B cell (primary cell): ENCODE measurements at regions not wholly inside any gene's neighbourhood (a gene's known extent, or its start where the extent isn't known, plus 50 kb on each side); places are given as distances from the start of the nearest gene placed in this dataset.

Experiments used
- ATAC-seq: fragments of 200-7000 bp; cut with Tn5 transposase; one replicate; pipeline ENCODE4 v1.10.0; 2021; ENCODE audit warnings: low read depth, mild to moderate bottlenecking, moderate number of reproducible peaks, moderate library complexity
- CTCF ChIA-PET: fragments of 350-600 bp; sonication (Branson Sonifier 250); formaldehyde crosslinking; loops from one replicate; lab custom pipeline; 2021; ENCODE audit warnings: antibody characterized with exemption, inconsistent platforms; lab: Charles Lee
- POLR2A ChIA-PET: fragments of 350-600 bp; sonication (Branson Sonifier 250); formaldehyde crosslinking; loops from one replicate; lab custom pipeline; 2021; ENCODE audit warnings: antibody characterized with exemption; lab: Charles Lee
- DNase-seq: peaks from one replicate; pipeline ENCODE4 v3.0.0; 2013
- H2AFZ ChIP-seq: 2 replicates; pipeline ENCODE4 v1.6.1; 2012; ENCODE audit warnings: mild to moderate bottlenecking, low read depth, low read length; ENCODE audit not compliant: insufficient read depth, poor library complexity, severe bottlenecking
- H3K27ac ChIP-seq, 2 donors: 1 replicate in 1 of 2; 2 replicates in 1 of 2; pipeline ENCODE4 v1.5.1; 2012 to 2013; ENCODE audit warnings: low read length in 2 of 2, mild to moderate bottlenecking in 2 of 2, moderate library complexity in 1 of 2
- H3K27me3 ChIP-seq, 4 experiments: fragments of 200-600 bp in 1 of 4; sonication (generic) in 1 of 4; replicated peaks in 1 of 4; 1 replicate in 2 of 4; 2 replicates in 2 of 4; pipeline versions ENCODE4 v1.6.1 to v1.7.0; 2013 to 2016; ENCODE audit warnings: low read length in 3 of 4, mild to moderate bottlenecking in 2 of 4, mixed read lengths in 1 of 4, moderate library complexity in 1 of 4; ENCODE audit not compliant: insufficient read depth in 4 of 4, control insufficient read depth in 3 of 4; ENCODE audit errors: control extremely low read depth in 1 of 4
- H3K36me3 ChIP-seq, 2 experiments: replicated peaks in 1 of 2; 1 replicate in 1 of 2; 2 replicates in 1 of 2; pipeline versions ENCODE4 v1.6.1 to v1.7.1; 2013; ENCODE audit warnings: low read length in 1 of 2; ENCODE audit not compliant: insufficient read depth in 2 of 2, control insufficient read depth in 1 of 2; ENCODE audit errors: control extremely low read depth in 1 of 2, extremely low read depth in 1 of 2
- H3K4me1 ChIP-seq, 2 donors: fragments of 200-600 bp in 1 of 2; sonication (generic) in 1 of 2; 1 replicate in 1 of 2; 2 replicates in 1 of 2; pipeline versions ENCODE4 v1.5.1 to v1.6.1; 2013 to 2017; ENCODE audit warnings: low read length in 2 of 2; ENCODE audit not compliant: control insufficient read depth in 2 of 2, insufficient read depth in 2 of 2
- H3K4me2 ChIP-seq: replicated peaks from 2 replicates; pipeline ENCODE3; 2012; ENCODE audit warnings: mild to moderate bottlenecking, low read depth, low read length; ENCODE audit not compliant: poor library complexity, severe bottlenecking
- H3K4me3 ChIP-seq, 5 experiments: fragments of 200-600 bp in 1 of 5; sonication (generic) in 1 of 5; 1 replicate in 3 of 5; 2 replicates in 2 of 5; pipeline versions ENCODE4 v1.5.1 to v1.7.0; 2011 to 2016; ENCODE audit warnings: low read length in 4 of 5, mild to moderate bottlenecking in 4 of 5, low read depth in 2 of 5, control low read depth in 1 of 5, moderate library complexity in 1 of 5; ENCODE audit not compliant: insufficient read depth in 1 of 5; ENCODE audit errors: control extremely low read depth in 1 of 5, extremely low read depth in 1 of 5
- H3K79me2 ChIP-seq: fragments of 200-600 bp; sonication (generic); one replicate; pipeline ENCODE4 v1.6.0; 2016; ENCODE audit warnings: low read length; ENCODE audit not compliant: control insufficient read depth, insufficient read depth
- H3K9ac ChIP-seq: fragments of 200-600 bp; sonication (generic); 2 replicates; pipeline ENCODE4 v1.6.1; 2017; ENCODE audit warnings: mild to moderate bottlenecking, low read length, moderate library complexity
- H3K9me3 ChIP-seq, 3 donors: one replicate each; pipeline versions ENCODE4 v1.6.1 to v1.7.1; 2013; ENCODE audit warnings: low read length in 2 of 3; ENCODE audit not compliant: control insufficient read depth in 2 of 3, insufficient read depth in 1 of 3; ENCODE audit errors: control extremely low read depth in 1 of 3
- H4K20me1 ChIP-seq: 2 replicates; pipeline ENCODE4 v1.6.0; 2012; ENCODE audit warnings: mild to moderate bottlenecking, low read length; ENCODE audit not compliant: insufficient read depth, control insufficient read depth, poor library complexity, severe bottlenecking
- H3K27ac Mint-ChIP-seq: one replicate; pipeline ENCODE4 v1.8.0; 2021; ENCODE audit warnings: mixed read lengths
- H3K27me3 Mint-ChIP-seq: one replicate; pipeline ENCODE4 v1.8.0; 2021; ENCODE audit warnings: mixed read lengths
- H3K4me1 Mint-ChIP-seq: one replicate; pipeline ENCODE4 v1.8.0; 2021; ENCODE audit warnings: mixed read lengths
- H3K4me3 Mint-ChIP-seq: one replicate; pipeline ENCODE4 v1.8.0; 2021; ENCODE audit warnings: mixed read lengths
- H3K9me3 Mint-ChIP-seq: one replicate; pipeline ENCODE4 v1.8.0; 2022; ENCODE audit warnings: mixed read lengths; ENCODE audit not compliant: insufficient read depth
- EZH2 ChIP-seq: IDR thresholded peaks from 2 replicates; pipeline ENCODE4 v1.6.1; 2012; ENCODE audit warnings: borderline replicate concordance, low read depth, mild to moderate bottlenecking, moderate library complexity, low read length; ENCODE audit not compliant: insufficient read depth, poor library complexity, severe bottlenecking
- WGBS: methylation state at CpG from one replicate; pipeline ENCODE4 v1.1.5; 2013; ENCODE audit warnings: missing lambda C conversion rate; ENCODE audit not compliant: insufficient coverage; 5-methylcytosine and 5-hydroxymethylcytosine counted together
- intact Hi-C: fragments of 100-400 bp; cut with micrococcal nuclease; formaldehyde crosslinking; loops from one replicate; pipeline ENCODE4 v1.10.0; 2022
- TF ChIP-seq, protein P1 (sequence below): fragments of 200-600 bp; IDR thresholded peaks from one replicate; pipeline ENCODE4 v1.8.0; 2022; ENCODE audit warnings: antibody characterized with exemption, mild to moderate bottlenecking

- Histone ChIP-seq H3K4me3 (no peak overlapping the region), H4K20me1 (no peaks in the 10 kb centered on the region), H3K9me3 (no peaks in the 10 kb centered on the region), H3K79me2 (no peaks in the 10 kb centered on the region), H3K36me3 (no peaks in the 10 kb centered on the region), H3K4me2 (no peak overlapping the region), H3K27me3 (peaks cover 0 to 7% (median 0%) of the 10 kb centered on the region in 4 experiments), H3K27ac (no peak overlapping the region), H3K4me1 (no peaks in the 10 kb centered on the region), H3K9ac (no peak overlapping the region), H2AFZ (no peak overlapping the region)
- Mint-ChIP-seq H3K4me3 (no peak overlapping the region), H3K27ac (no peak overlapping the region), H3K9me3 (peaks cover 2% of the 10 kb centered on the region), H3K4me1 (no peaks in the 10 kb centered on the region), H3K27me3 (peaks cover 21% of the 10 kb centered on the region)
- TF ChIP-seq EZH2, result no peak
- TF ChIP-seq, protein P1, sequence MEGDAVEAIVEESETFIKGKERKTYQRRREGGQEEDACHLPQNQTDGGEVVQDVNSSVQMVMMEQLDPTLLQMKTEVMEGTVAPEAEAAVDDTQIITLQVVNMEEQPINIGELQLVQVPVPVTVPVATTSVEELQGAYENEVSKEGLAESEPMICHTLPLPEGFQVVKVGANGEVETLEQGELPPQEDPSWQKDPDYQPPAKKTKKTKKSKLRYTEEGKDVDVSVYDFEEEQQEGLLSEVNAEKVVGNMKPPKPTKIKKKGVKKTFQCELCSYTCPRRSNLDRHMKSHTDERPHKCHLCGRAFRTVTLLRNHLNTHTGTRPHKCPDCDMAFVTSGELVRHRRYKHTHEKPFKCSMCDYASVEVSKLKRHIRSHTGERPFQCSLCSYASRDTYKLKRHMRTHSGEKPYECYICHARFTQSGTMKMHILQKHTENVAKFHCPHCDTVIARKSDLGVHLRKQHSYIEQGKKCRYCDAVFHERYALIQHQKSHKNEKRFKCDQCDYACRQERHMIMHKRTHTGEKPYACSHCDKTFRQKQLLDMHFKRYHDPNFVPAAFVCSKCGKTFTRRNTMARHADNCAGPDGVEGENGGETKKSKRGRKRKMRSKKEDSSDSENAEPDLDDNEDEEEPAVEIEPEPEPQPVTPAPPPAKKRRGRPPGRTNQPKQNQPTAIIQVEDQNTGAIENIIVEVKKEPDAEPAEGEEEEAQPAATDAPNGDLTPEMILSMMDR, result no peak
- WGBS, result 93% methylated on average over 4 of the region's 6 CpGs
- no peak for ATAC-seq
- no peak for DNase-seq
- POLR2A ChIA-PET, result no interaction called here
- CTCF ChIA-PET, result no interaction called here
- intact Hi-C loops, result no loop called here
These were observed 236.7 kb upstream of the KRR1 start for GRCh38 chr12:75748136-75748535.

DNA sequence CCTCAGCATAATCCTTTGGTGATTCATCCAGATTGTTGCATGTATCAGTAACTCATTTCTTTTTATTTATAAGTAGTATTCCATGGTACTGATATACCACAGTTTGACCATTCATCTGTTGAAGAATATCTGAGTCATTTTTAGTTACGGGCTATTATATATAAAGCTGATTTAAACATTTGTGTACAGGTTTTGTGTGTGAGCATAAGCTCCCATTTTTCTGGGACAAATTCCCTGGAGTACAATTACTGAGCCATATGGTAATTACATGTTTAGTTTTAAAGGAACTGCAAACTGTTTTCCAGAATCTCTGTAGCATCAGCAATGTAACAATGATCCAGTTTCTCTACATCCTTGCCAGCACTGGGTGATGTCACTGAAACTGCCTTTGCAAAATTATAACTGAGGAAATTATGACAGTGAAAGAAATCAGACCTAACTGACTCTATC lies 236.2 kb upstream of the KRR1 start:
- ChIA-PET CTCF (no interaction called here), POLR2A (no interaction called here)
- no peaks in the 10 kb centered on the region for H3K4me1 ChIP-seq
- DNase-seq (no peak), ATAC-seq (no peak)
- no peak for TF ChIP-seq EZH2
- no peak overlapping the region for H2AFZ ChIP-seq
- H3K4me2 ChIP-seq, result no peak overlapping the region
- peaks cover 21% of the 10 kb centered on the region for H3K27me3 Mint-ChIP-seq
- H3K36me3 ChIP-seq, result no peaks in the 10 kb centered on the region
- H3K4me1 Mint-ChIP-seq, result no peaks in the 10 kb centered on the region
- H4K20me1 ChIP-seq, result no peaks in the 10 kb centered on the region
- no CpG with 5 or more reads among the region's 1 CpG for WGBS
- no peaks in the 10 kb centered on the region for H3K79me2 ChIP-seq
- no peak overlapping the region for H3K9ac ChIP-seq
- no peak overlapping the region for H3K27ac ChIP-seq
- H3K9me3 Mint-ChIP-seq, result peaks cover 2% of the 10 kb centered on the region
- peaks cover 0 to 7% (median 0%) of the 10 kb centered on the region in 4 experiments for H3K27me3 ChIP-seq
- intact Hi-C loops, result no loop called here
- no peak overlapping the region for H3K4me3 Mint-ChIP-seq
- H3K27ac Mint-ChIP-seq, result no peak overlapping the region
- no peaks in the 10 kb centered on the region for H3K9me3 ChIP-seq
- no peak overlapping the region for H3K4me3 ChIP-seq
